GM19238 (cell line): ENCODE measurements at regions not wholly inside any gene's neighbourhood (a gene's known extent, or its start where the extent isn't known, plus 50 kb on each side); places are given as distances from the start of the nearest gene placed in this dataset.
"Not testable (repeated sequence)": the region's sequence is repeated elsewhere in the genome, so short reads cannot be mapped to it uniquely, and the experiment has no call there.

Experiments used
- DNase-seq: peaks from one replicate; pipeline ENCODE4 v3.0.0; 2011; ENCODE audit warnings: low spot score; ENCODE audit not compliant: insufficient read length

- no peak for DNase-seq
Measured at GRCh38 chr4:146124023-146124680, 51.4 kb upstream of the LSM6 start.

GRCh38 chr4:146123231-146123630, 52.3 kb upstream of the LSM6 start:
- no peak for DNase-seq

- no peak for DNase-seq
Measured at GRCh38 chr4:146122398-146122797, 53.1 kb upstream of the LSM6 start.

- DNase-seq, result no peak
Measured at GRCh38 chr4:146121757-146122156, 53.8 kb upstream of the LSM6 start.

- no peak for DNase-seq
Measured at GRCh38 chr4:146119845-146120404, 55.6 kb upstream of the LSM6 start.

- DNase-seq, result no peak
Measured at GRCh38 chr4:146114066-146114465, 61.5 kb upstream of the LSM6 start.

- no peak for DNase-seq
Measured at GRCh38 chr4:146113171-146113570, 62.3 kb upstream of the LSM6 start.

GRCh38 chr4:146112389-146112788, 63.1 kb upstream of the LSM6 start:
- no peak for DNase-seq

- DNase-seq, result no peak
Measured at GRCh38 chr4:146110871-146111485, 64.5 kb upstream of the LSM6 start.

GRCh38 chr4:146108756-146109155, 66.8 kb upstream of the LSM6 start:
- no peak for DNase-seq

GRCh38 chr4:146107587-146108240, 67.8 kb upstream of the LSM6 start:
- no peak for DNase-seq

- no peak for DNase-seq
Measured at GRCh38 chr4:146105464-146105863, 70.1 kb upstream of the LSM6 start.

- no peak for DNase-seq
Measured at GRCh38 chr4:146104541-146104940, 71.0 kb upstream of the LSM6 start.

- not testable (repeated sequence) for DNase-seq
Measured at GRCh38 chr4:146104052-146104451, 71.5 kb upstream of the LSM6 start.

GRCh38 chr4:146099585-146099984, 75.9 kb upstream of the LSM6 start:
- no peak for DNase-seq

GRCh38 chr4:146098978-146099377, 76.5 kb upstream of the LSM6 start:
- peak; percentile 18 for DNase-seq

GRCh38 chr4:146098397-146098796, 77.1 kb upstream of the LSM6 start:
- DNase-seq, result no peak

GRCh38 chr4:146096371-146096770, 79.1 kb upstream of the LSM6 start:
- DNase-seq, result no peak

GRCh38 chr4:146095860-146096259, 79.7 kb upstream of the LSM6 start:
- no peak for DNase-seq

- no peak for DNase-seq
Measured at GRCh38 chr4:146095091-146095690, 80.3 kb upstream of the LSM6 start.

- no peak for DNase-seq
Measured at GRCh38 chr4:146088690-146089089, 86.8 kb upstream of the LSM6 start.

GRCh38 chr4:146087856-146088255, 87.7 kb upstream of the LSM6 start:
- no peak for DNase-seq
